Epithelial cell of proximal tubule (primary cell): ENCODE measurements at regions not wholly inside any gene's neighbourhood (a gene's known extent, or its start where the extent isn't known, plus 50 kb on each side); places are given as distances from the start of the nearest gene placed in this dataset.
"Not testable (repeated sequence)": the region's sequence is repeated elsewhere in the genome, so short reads cannot be mapped to it uniquely, and the experiment has no call there.

Source experiments
- DNase-seq: peaks from one replicate; pipeline ENCODE4 v3.0.0-alpha.2; 2011; ENCODE audit warnings: low read depth
- H3K4me3 ChIP-seq: 2 replicates; pipeline ENCODE4 v1.5.1; 2011; ENCODE audit warnings: low read depth, mild to moderate bottlenecking, low read length
- TF ChIP-seq, protein P1 (sequence below): conservative IDR thresholded peaks from 2 replicates; pipeline ENCODE4 v1.5.1; 2012; ENCODE audit warnings: low read depth, mild to moderate bottlenecking, low read length

DNA sequence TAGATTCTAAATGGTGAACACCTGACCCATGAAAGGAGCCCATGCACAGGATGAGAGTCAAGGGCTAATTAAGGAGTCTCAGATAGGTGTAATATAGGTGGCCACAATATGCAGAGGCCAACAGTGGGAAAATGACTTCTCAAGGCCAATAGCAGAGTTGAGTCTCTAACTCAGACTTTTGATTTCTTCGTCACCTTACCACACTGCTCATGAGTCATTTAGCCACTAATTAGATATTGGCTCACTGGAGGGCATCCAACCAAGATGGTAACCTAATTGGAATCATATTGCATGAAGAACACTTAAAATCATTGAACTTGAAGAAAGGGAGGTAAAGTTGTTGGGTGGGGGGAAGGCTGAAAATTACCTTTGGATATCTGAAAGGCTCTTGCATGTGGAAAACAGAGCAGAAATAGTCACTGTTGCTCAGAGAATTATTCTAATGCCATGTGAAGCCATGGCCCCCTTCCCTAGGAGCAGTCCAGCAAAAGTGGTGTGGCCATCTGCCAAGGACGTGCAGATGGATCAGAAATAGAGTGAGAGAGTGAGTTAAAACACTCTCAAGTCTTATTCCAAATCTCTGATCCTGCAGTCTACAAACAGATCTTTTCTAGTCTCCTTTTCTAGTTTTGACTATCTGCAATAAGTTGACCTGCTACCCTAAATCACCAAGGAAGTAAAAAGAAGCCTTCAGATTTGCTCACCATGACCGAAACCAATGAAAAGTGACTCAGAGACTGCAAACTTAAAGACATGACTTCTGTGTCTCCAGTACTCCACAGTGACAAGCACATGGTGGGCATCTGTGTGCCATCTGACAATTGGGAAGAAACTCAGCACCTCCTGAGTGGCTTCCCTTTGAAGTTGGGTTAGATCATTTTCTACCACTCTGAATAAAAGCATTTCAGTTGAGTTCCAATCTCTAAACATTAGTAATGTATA lies 93.9 kb upstream of the C1QTNF7 start:
- DNase-seq: peak; percentile 66
- TF ChIP-seq, protein P1, sequence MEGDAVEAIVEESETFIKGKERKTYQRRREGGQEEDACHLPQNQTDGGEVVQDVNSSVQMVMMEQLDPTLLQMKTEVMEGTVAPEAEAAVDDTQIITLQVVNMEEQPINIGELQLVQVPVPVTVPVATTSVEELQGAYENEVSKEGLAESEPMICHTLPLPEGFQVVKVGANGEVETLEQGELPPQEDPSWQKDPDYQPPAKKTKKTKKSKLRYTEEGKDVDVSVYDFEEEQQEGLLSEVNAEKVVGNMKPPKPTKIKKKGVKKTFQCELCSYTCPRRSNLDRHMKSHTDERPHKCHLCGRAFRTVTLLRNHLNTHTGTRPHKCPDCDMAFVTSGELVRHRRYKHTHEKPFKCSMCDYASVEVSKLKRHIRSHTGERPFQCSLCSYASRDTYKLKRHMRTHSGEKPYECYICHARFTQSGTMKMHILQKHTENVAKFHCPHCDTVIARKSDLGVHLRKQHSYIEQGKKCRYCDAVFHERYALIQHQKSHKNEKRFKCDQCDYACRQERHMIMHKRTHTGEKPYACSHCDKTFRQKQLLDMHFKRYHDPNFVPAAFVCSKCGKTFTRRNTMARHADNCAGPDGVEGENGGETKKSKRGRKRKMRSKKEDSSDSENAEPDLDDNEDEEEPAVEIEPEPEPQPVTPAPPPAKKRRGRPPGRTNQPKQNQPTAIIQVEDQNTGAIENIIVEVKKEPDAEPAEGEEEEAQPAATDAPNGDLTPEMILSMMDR: no peak
- no peak overlapping the region for H3K4me3 ChIP-seq

DNA sequence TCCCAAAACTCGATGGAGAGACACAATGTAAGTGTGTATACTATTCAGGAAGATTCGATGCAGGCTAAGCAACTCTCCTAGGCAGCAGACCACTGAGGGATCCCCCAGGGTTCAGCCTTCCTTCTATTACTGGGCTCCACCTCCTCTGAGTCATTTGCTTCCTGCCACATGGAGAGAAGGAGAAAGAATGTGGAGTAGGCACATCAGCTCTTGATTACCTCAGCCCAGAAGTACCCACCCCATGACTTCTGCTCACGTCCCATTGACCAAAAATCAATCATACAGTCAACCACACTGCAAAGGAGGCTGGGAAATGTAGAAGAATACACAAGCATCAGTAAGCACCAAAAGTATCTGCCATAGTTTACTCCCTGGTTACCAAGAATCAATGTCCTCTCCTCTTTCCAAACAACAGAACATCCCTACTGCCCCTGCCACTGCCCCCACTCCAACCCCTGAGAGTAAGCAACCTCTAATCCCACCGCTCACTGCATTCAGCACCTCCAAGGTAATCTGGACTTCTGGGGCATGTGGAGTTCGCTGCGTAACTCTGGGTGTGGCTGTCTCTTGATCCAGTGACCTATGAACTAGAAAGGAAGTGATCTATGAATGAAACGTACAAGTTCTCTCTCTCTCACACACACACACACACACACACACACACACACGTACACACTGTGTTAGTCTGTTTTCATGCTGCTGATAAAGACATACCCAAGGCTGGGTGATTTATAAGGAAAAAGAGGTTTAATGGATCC lies 91.2 kb upstream of the C1QTNF7 start:
- TF ChIP-seq, protein P1: no peak
- H3K4me3 ChIP-seq: no peak overlapping the region
- DNase-seq: peak; percentile 90

DNA sequence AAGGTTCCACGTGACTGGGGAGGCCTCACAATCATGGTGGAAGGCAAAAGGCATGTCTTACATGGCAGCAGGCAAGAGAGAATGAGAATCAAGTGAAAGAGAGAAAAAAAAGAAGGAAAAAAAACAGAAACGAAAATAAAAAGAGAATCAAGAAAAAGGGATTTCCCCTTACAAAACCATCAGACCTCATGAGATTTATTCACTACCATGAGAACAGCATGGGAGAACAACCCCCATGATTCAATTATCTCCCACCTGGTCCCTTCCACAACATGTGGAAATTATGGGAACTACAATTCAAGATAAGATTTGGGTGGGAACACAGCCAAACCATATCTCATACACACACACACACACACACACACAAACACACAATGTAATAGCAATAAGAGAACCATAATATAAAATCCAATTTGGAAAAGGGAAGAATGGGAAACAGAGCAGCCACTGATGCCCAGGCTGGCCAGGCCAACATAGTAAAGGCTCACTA lies 90.6 kb upstream of the C1QTNF7 start:
- H3K4me3 ChIP-seq, DNase-seq: not testable (repeated sequence)

DNA sequence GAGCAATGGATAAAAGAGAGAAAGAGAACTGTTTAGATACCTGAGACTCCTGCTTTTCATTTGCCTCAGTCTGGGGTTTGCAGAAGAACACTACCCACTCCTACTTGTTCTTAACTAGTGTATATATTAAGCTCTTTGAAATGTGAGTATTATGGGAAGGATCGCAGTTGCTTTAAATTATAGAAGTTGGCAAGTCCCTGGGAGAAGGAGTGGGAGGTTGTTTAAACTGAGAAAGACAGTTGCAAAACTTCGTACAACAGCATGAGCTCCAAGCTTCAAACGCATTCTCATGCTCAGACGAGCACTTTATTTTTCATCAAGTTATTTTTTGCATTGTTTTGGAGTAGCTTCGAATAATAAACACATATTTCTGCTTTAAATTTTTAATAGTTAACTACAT lies 88.1 kb upstream of the C1QTNF7 start:
- TF ChIP-seq, protein P1: no peak
- H3K4me3 ChIP-seq: no peak overlapping the region
- no peak for DNase-seq

DNA sequence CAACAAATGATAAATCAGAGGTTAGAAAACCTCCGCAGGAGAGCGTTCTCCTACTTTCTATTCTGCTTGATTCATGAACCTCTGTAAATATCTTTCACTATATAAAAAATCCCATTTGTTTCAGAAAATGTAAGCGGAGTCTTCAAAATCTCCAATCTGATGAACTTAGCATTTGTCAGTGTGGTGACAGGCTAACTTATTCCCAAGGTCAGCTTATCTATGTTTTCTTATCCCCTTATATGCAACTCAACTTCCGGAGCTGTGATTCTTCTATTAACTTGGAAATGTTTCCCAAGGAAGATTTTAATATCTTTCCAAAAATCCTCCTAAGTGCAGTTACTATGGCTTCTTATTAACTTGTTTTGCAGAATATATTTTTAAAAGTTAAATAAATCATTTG lies 87.5 kb upstream of the C1QTNF7 start:
- H3K4me3 ChIP-seq: no peak overlapping the region
- DNase-seq: no peak
- TF ChIP-seq, protein P1: no peak

DNA sequence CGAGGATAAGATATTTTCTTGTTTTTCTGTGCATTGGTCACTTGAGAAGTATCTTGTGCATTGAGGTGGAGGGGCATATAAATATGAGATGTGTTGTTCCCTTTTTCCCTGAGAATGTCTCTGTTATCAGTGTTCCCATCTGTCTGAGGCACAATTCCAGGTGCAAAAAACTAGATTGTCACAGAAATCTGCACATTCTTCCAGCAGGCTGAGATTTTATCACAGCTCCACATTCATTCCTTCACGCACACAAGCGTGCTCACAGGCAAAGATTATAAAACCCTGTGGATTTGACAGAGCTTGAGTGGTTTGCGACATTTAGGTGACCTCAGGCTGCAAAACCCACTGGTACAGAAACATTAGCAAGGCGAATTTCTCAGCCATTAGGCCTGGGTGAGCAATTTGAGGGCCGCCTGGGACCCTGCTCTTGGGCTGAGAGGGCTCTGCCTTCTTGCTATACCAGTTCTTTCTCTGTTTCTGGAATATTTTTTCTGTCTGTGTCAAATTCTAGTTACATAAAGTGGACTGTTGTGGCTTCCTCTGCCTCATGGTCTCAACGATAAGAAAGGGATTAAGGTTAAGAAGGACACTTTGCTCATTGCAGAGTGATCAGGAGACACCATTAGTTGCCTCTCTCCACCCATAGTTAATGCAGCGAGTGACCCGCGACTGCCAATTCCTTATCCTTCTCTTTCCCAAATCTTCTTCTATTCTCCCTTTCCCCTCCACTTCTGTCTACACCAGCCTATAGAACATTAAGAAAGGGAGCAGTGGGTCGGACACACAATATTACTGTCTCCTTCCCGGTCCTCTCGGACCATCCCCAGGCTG lies 86.7 kb upstream of the C1QTNF7 start:
- H3K4me3 ChIP-seq: no peak overlapping the region
- DNase-seq: no peak
- TF ChIP-seq, protein P1: no peak
